ENCODE measurements at regions not wholly inside any gene's neighbourhood (a gene's known extent, or its start where the extent isn't known, plus 50 kb on each side); places are given as distances from the start of the nearest gene placed in this dataset.
A peak's percentile ranks its signal among the peaks of the same experiment; 100 is the strongest.
"Not testable (repeated sequence)": the region's sequence is repeated elsewhere in the genome, so short reads cannot be mapped to it uniquely, and the experiment has no call there.

DNA sequence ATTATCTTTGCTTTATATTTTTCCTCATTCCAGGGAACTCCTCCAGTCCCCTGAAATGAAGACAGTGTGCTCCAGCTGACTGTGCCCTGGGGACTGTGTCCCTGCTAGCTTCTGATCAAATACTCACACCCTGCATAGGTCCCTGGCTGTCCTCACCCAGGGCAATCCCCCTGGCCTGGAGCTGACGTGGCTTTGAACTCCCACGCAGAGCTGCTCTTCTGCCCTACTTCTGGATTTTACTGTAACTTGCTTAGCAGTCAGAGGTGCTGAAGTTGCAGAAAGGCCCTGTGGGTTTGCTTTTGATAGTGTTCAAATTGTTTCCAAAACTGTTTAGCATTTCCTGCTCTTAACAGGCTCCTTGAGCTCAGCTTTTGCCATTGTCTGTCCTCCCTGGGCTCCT, 186.5 kb downstream of the FASLG start:
- FAIRE-seq (no peak), DNase-seq (ENCODE audit: insufficient read length) (no peak)

DNA sequence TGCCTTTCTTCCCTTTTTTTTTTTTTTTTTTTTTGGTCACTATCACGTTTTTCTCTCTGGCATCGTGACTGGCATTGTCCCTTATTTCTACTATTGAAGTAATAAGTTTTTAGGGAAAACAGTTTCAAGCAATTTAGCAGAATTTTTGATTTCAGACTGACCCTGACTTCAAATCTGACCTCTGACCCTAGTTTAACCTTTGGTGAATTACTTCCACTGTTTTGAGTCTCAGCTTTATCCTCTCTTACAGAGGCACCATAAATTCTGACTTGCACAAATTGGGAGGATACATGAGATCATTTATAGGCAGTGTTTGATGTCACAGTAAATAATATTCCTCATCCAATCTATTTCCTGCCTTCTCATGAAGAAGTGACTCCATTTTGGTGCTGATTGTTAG, 187.0 kb downstream of the FASLG start:
- TF ChIP-seq POLR2A (IDR thresholded peaks at IDR 0.05; ENCODE audit: low read depth, low read length) (no peak), TAF1 (IDR thresholded peaks at IDR 0.05; ENCODE audit: borderline replicate concordance, low read depth, low read length) (no peak), POLR2AphosphoS5 (IDR thresholded peaks at IDR 0.05; ENCODE audit: low read depth, low read length) (no peak)
- FAIRE-seq, result no peak
- no peak for DNase-seq (ENCODE audit: insufficient read length)

More for the DNA sequence above, 186.5 kb downstream of the FASLG start:
- TF ChIP-seq POLR2A (IDR thresholded peaks at IDR 0.05; ENCODE audit: low read depth, low read length) (no peak), TAF1 (IDR thresholded peaks at IDR 0.05; ENCODE audit: borderline replicate concordance, low read depth, low read length) (no peak), POLR2AphosphoS5 (IDR thresholded peaks at IDR 0.05; ENCODE audit: low read depth, low read length) (no peak)

DNA sequence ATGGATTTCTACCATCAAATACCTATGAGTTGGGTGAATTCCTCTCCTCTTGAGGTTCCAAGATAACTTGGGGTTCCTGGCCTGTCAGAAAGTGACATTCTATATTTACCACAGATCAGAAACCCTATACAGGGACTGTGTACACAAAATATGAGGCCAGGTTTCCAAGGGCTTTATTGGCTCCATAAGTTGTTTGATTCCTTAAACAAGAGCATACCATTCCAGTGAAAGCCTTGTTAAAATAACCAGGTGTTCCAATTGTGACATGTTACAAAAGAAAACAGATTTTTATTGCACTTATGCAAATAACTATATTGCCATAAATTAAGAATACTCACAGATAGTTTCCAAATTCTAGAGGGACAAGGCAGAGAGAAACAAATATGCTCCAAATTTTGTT, 188.9 kb downstream of the FASLG start:
- not testable (repeated sequence) for DNase-seq (ENCODE audit: insufficient read length)
- FAIRE-seq, result peak; percentile 58

DNA sequence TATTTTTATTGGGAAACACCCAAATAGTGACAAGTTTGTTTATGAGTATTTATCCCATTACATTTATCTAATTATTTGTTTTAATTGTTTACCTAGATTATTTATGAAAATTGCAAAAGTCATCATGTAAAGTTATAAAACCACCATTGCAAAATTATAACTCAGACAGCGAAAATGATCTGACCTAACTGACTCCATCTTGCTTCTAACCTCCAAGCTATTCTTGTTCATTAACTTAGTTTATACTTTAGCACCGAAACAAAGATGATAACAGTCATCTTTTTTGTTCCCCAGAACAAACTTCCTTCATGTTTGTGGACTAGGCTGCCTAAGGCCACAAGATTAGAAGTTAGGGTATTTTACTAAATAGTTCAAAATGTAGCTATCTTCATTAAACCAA, 190.8 kb downstream of the FASLG start:
- TF ChIP-seq POLR2A (IDR thresholded peaks at IDR 0.05; ENCODE audit: low read depth, low read length), result no peak
- no peak for TF ChIP-seq POLR2AphosphoS5 (IDR thresholded peaks at IDR 0.05; ENCODE audit: low read depth, low read length)
- no peak for TF ChIP-seq TAF1 (IDR thresholded peaks at IDR 0.05; ENCODE audit: borderline replicate concordance, low read depth, low read length)
- DNase-seq (ENCODE audit: insufficient read length) (no peak), FAIRE-seq (no peak)

DNA sequence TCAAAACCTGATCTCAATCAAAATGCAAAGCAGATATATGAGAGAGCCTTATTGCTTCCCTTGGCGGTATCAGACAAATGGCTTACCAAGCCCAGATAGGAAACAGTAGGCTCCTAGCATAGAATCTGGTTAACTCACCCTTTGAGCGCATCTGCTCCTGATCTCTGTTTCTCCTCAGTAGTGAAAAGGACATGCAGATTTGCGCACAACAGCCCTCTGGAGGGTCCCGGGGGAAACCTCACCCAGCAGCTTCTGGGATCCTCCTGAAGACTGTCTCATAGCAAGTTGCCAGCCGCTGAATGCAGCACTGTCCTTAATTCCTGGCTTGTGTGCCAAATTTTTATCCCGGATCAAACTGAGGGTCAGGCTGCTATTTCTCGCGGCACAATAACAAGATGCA, 192.2 kb downstream of the FASLG start:
- TF ChIP-seq POLR2AphosphoS5 (IDR thresholded peaks at IDR 0.05; ENCODE audit: low read depth, low read length), result no peak
- TF ChIP-seq POLR2A (IDR thresholded peaks at IDR 0.05; ENCODE audit: low read depth, low read length), result no peak
- no peak for TF ChIP-seq TAF1 (IDR thresholded peaks at IDR 0.05; ENCODE audit: borderline replicate concordance, low read depth, low read length)
- DNase-seq (ENCODE audit: insufficient read length) (no peak), FAIRE-seq (no peak)

DNA sequence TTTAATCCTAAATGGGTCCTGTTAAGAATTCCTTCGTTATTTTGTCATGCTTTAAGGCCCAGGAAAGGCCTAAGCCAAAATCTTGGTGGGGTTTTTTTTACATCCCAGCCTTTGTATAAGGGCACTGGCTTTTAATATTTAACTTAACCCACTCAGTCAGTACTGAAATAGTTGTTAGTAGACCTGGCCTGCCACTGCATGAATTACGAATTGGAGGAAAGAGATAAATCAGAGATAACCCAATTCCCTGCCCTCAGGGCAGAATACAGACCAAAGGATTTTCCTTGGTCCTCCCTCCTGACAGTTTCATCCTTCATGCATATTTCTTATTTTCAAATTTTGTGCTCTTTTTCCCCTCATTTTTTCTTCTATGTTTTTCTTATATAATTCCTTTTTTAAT, 193.0 kb downstream of the FASLG start:
- FAIRE-seq (no peak), DNase-seq (ENCODE audit: insufficient read length) (no peak)
- TF ChIP-seq POLR2A (IDR thresholded peaks at IDR 0.05; ENCODE audit: low read depth, low read length) (no peak), TAF1 (IDR thresholded peaks at IDR 0.05; ENCODE audit: borderline replicate concordance, low read depth, low read length) (no peak)

DNA sequence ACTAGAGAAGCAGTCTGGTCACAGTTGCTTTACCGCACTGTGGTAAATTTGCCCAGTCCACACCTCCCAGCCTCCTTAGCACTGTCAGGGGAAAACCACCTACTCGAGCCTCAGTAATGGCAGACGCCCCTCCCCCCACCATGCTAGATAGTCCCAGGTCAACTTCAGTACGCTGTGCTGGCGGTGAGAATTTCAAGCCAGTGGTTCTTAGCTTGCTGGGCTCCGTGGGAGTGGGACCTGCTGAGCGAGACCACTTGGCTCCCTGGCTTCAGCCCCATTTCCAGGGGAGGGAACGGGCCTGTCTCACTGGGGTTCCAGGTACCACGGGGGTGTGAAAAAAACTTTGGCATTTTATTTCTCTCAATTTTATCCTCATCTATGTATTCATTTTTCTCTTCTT, 194.8 kb downstream of the TNFSF18 start:
- DNase-seq (ENCODE audit: insufficient read length); FAIRE-seq: not testable (repeated sequence)

DNA sequence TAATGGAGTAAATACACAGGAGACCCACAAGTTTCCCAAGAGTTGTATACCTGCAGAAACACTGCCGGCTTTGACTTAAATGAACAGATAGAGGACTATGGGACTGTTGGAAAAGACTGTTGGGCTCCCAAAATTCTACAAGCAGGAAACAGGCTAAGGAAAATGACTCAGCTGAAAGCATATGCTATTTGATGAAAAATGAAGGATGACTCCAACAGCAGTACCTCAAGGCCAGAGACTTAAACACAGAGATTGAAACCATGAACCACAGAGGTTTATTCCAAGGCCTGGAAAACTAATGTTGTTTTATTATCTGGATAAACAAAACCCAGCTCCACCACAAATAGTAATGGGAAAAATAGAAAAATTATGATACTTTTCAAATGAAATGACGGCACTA, 187.7 kb downstream of the TNFSF18 start:
- no peak for DNase-seq (ENCODE audit: insufficient read length)
- TF ChIP-seq POLR2A (IDR thresholded peaks at IDR 0.05; ENCODE audit: low read depth, low read length), result no peak
- TF ChIP-seq TAF1 (IDR thresholded peaks at IDR 0.05; ENCODE audit: borderline replicate concordance, low read depth, low read length), result no peak
- TF ChIP-seq POLR2AphosphoS5 (IDR thresholded peaks at IDR 0.05; ENCODE audit: low read depth, low read length), result no peak
- no peak for FAIRE-seq

DNA sequence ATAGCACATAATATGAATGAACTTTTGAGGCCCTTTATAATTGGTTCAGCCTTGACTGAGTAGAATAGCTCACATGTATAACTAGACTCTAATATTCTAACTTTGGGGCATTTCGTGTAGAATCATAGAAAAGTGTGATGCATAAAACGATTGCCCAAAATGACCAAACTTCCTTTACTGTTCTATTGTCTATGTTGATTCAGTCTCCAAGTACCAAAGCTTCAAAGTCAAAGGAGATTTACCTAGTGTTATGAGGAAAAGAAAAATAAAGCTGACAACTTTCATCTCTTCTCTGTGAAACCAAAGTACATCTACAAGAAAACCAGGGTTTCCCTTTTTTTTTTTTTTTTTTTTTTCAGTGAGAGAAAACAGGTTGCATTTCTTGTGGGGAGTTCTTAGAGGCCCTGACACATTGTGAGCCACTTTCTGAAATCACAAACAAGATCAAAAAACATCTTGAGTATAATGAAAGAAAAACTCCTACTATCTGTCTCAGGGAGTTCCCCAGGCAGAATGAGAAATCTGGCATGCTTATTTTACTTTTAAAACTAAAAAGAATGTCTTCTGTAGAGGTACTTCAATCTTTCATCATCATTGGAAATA, 183.4 kb downstream of the TNFSF18 start:
- no peak for DNase-seq (ENCODE audit: insufficient read length)
- no peak for FAIRE-seq
- no peak for TF ChIP-seq POLR2AphosphoS5 (IDR thresholded peaks at IDR 0.05; ENCODE audit: low read depth, low read length)
- TF ChIP-seq TAF1 (IDR thresholded peaks at IDR 0.05; ENCODE audit: borderline replicate concordance, low read depth, low read length), result no peak

DNA sequence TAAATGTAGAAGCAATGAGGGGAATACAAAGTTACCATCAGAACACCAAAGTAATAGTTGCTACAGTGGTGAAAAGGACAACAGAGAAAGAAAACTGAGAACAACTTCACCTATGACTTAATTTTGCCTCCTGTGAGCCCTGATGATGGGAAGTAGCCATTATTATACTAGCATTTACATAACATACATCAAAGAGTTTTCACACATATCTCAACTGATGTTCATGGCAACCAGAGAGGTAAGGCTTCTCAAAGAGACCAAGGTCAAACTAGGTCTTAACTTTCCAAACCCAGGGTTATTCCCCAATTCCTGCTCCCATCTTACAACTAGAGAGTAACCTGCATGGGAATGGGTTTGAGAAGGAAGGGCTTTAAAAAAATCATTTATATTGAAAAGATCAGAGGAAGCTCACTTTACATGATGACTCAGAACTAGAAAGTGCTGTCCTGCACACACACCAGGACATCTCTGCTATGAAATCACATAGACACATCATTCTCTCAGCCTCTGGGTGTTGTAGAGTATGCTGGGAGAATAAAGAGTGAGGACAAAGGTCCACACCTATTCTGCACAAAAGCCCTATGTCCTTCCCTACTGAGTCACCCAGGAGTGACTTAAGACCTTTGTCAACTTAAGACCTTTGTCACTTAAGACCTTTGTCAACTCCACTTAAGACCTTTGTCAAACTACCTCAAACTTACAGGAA, 179.7 kb downstream of the TNFSF18 start:
- FAIRE-seq (peak; percentile 36), DNase-seq (ENCODE audit: insufficient read length) (no peak)
- no peak for TF ChIP-seq POLR2A (IDR thresholded peaks at IDR 0.05; ENCODE audit: low read depth, low read length)
- TF ChIP-seq TAF1 (IDR thresholded peaks at IDR 0.05; ENCODE audit: borderline replicate concordance, low read depth, low read length), result no peak
- TF ChIP-seq POLR2AphosphoS5 (IDR thresholded peaks at IDR 0.05; ENCODE audit: low read depth, low read length), result no peak

DNA sequence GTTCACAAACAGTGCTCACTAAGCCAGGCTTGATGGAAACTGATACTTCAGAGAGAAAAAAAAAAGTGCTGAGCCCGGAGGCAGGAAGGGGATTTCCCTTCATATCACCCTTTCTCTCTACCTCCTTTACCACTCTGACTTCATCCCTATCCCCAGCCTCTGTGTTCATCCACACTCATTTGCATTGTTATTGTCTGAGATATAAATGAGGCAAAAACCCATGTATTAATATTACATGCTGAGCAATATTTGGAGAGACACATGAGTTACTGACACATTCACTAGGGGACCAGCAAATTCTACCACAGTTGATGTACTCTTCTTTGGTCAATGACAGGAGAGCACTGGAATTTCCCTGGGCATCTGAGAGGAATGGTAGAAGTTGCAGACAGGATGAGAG, 175.8 kb downstream of the TNFSF18 start:
- DNase-seq (ENCODE audit: insufficient read length) (no peak), FAIRE-seq (peak; percentile 46)
- TF ChIP-seq TAF1 (IDR thresholded peaks at IDR 0.05; ENCODE audit: borderline replicate concordance, low read depth, low read length), result no peak
- TF ChIP-seq POLR2AphosphoS5 (IDR thresholded peaks at IDR 0.05; ENCODE audit: low read depth, low read length), result no peak
- TF ChIP-seq POLR2A (IDR thresholded peaks at IDR 0.05; ENCODE audit: low read depth, low read length), result no peak

DNA sequence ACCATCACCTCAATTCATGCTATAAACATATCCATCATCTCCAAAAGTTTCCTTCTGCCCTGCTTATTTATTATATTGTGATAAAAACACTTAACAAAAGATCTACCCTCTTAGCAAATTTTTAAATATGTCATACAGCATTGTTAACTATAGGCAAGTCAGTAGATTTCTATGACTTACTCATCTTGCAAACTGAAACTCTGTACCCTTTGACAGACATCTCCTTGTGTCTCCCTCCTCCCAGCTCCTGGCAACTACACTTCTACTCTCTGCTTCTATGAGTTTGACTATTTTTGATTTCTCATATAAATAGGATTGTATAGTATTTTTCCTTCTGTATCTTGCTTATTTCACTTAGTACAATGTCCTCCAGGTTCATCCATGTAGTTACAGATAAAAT, 174.8 kb downstream of the TNFSF18 start:
- no peak for TF ChIP-seq TAF1 (IDR thresholded peaks at IDR 0.05; ENCODE audit: borderline replicate concordance, low read depth, low read length)
- TF ChIP-seq POLR2AphosphoS5 (IDR thresholded peaks at IDR 0.05; ENCODE audit: low read depth, low read length), result no peak
- no peak for TF ChIP-seq POLR2A (IDR thresholded peaks at IDR 0.05; ENCODE audit: low read depth, low read length)
- no peak for DNase-seq (ENCODE audit: insufficient read length)
- no peak for FAIRE-seq

DNA sequence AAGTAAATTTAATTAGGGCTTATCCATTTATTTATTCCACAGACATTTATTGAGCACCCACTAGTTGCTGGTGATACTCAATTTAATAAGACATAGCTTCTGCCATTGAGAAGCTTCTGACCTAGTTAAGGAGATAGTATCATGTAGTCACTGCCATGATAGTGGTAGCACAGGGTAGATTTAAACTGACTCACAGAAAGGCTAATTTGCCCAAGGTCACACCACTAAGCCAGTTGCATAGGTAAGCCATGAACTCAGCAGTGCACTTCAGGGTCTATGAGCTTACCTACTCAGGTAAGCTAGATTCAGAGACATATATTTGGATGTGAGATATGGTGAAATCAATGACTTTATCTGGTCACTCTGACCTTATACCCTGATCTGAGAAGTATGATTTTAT, 168.4 kb downstream of the TNFSF18 start:
- FAIRE-seq (no peak), DNase-seq (ENCODE audit: insufficient read length) (no peak)
- no peak for TF ChIP-seq TAF1 (IDR thresholded peaks at IDR 0.05; ENCODE audit: borderline replicate concordance, low read depth, low read length)
- TF ChIP-seq POLR2AphosphoS5 (IDR thresholded peaks at IDR 0.05; ENCODE audit: low read depth, low read length), result no peak
- no peak for TF ChIP-seq POLR2A (IDR thresholded peaks at IDR 0.05; ENCODE audit: low read depth, low read length)

Measured in GM12892 (cell line).